ENCODE measurements at regions not wholly inside any gene's neighbourhood (a gene's known extent, or its start where the extent isn't known, plus 50 kb on each side); places are given as distances from the start of the nearest gene placed in this dataset.

GRCh38 chr20:48380661-48381060 lies 447.1 kb downstream of the PREX1 start:
- no peak for TF ChIP-seq CTCF (IDR thresholded peaks at IDR 0.05; ENCODE audit: borderline replicate concordance, extremely low read depth, insufficient read depth)
- Histone ChIP-seq H3K27me3 (ENCODE audit: control insufficient read depth, insufficient read depth, low read length) (no peaks in the 10 kb centered on the region), H3K36me3 (ENCODE audit: control insufficient read depth in 2 of 3, insufficient read depth in 3 of 3, low read length in 3 of 3) (no peaks in the 10 kb centered on the region), H3K9me3 (ENCODE audit: control insufficient read depth in 2 of 3, insufficient read depth in 1 of 3, low read length in 3 of 3) (peaks cover 0 to 4% (median 0%) of the 10 kb centered on the region in 3 donors), H3K27ac (ENCODE audit: low read depth in 2 of 2, low read length in 2 of 2) (no peak overlapping the region), H3K4me1 (ENCODE audit: control insufficient read depth in 2 of 3, insufficient read depth in 2 of 3, low read depth in 1 of 3, low read length in 3 of 3) (peaks cover 0 to 3% (median 0%) of the 10 kb centered on the region in 3 donors), H3K9ac (ENCODE audit: low read length in 3 of 3) (no peak overlapping the region), H3K4me3 (ENCODE audit: low read length in 3 of 3) (no peak overlapping the region)
- no peak for FAIRE-seq
- intact Hi-C loops (cut with DNase I): no loop called here
- DNase-seq: peak in 2 of 5 donors; percentile 35 to 65

GRCh38 chr20:48378976-48379675 lies 448.7 kb downstream of the PREX1 start:
- Histone ChIP-seq H3K9ac (ENCODE audit: low read length in 3 of 3) (no peak overlapping the region), H3K4me3 (ENCODE audit: low read length in 3 of 3) (no peak overlapping the region), H3K9me3 (ENCODE audit: control insufficient read depth in 2 of 3, insufficient read depth in 1 of 3, low read length in 3 of 3) (peaks cover 0 to 4% (median 0%) of the 10 kb centered on the region in 3 donors), H3K27ac (ENCODE audit: low read depth in 2 of 2, low read length in 2 of 2) (no peak overlapping the region), H3K4me1 (ENCODE audit: control insufficient read depth in 2 of 3, insufficient read depth in 2 of 3, low read depth in 1 of 3, low read length in 3 of 3) (peaks cover 0 to 10% (median 2%) of the 10 kb centered on the region in 3 donors), H3K27me3 (ENCODE audit: control insufficient read depth, insufficient read depth, low read length) (no peaks in the 10 kb centered on the region), H3K36me3 (ENCODE audit: control insufficient read depth in 2 of 3, insufficient read depth in 3 of 3, low read length in 3 of 3) (no peaks in the 10 kb centered on the region)
- TF ChIP-seq CTCF (IDR thresholded peaks at IDR 0.05; ENCODE audit: borderline replicate concordance, extremely low read depth, insufficient read depth): no peak
- DNase-seq (no peak), FAIRE-seq (no peak)
- intact Hi-C loops (cut with DNase I): no loop called here

GRCh38 chr20:48377940-48378339 lies 449.9 kb downstream of the PREX1 start:
- no peak overlapping the region for H3K4me3 ChIP-seq (ENCODE audit: low read length in 3 of 3)
- H3K9ac ChIP-seq (ENCODE audit: low read length in 3 of 3): no peak overlapping the region
- TF ChIP-seq CTCF (IDR thresholded peaks at IDR 0.05; ENCODE audit: borderline replicate concordance, extremely low read depth, insufficient read depth): no peak
- DNase-seq (no peak), FAIRE-seq (no peak)
- H3K4me1 ChIP-seq (ENCODE audit: control insufficient read depth in 2 of 3, insufficient read depth in 2 of 3, low read depth in 1 of 3, low read length in 3 of 3): peaks cover 0 to 10% (median 3%) of the 10 kb centered on the region in 3 donors
- H3K27ac ChIP-seq (ENCODE audit: low read depth in 2 of 2, low read length in 2 of 2): no peak overlapping the region
- H3K36me3 ChIP-seq (ENCODE audit: control insufficient read depth in 2 of 3, insufficient read depth in 3 of 3, low read length in 3 of 3): no peaks in the 10 kb centered on the region
- H3K27me3 ChIP-seq (ENCODE audit: control insufficient read depth, insufficient read depth, low read length): no peaks in the 10 kb centered on the region
- H3K9me3 ChIP-seq (ENCODE audit: control insufficient read depth in 2 of 3, insufficient read depth in 1 of 3, low read length in 3 of 3): peaks cover 0 to 4% (median 0%) of the 10 kb centered on the region in 3 donors
- intact Hi-C loops (cut with DNase I): no loop called here
